ENCODE measurements at regions not wholly inside any gene's neighbourhood (a gene's known extent, or its start where the extent isn't known, plus 50 kb on each side); places are given as distances from the start of the nearest gene placed in this dataset.

- Histone ChIP-seq H3K27ac (ENCODE audit: insufficient read depth in 1 of 2, low read depth in 1 of 2, low read length in 2 of 2, poor library complexity in 1 of 2, severe bottlenecking in 2 of 2) (no peak overlapping the region), H3K36me3 (ENCODE audit: control insufficient read depth in 4 of 4, insufficient read depth in 4 of 4, low read length in 3 of 4) (no peaks in the 10 kb centered on the region), H3K9me3 (ENCODE audit: control extremely low read depth in 1 of 5, control insufficient read depth in 4 of 5, insufficient read depth in 2 of 5, low read depth in 1 of 5, low read length in 4 of 5) (no peaks in the 10 kb centered on the region), H3K4me1 (ENCODE audit: control extremely low read depth in 1 of 4, control insufficient read depth in 4 of 4, insufficient read depth in 4 of 4, low read length in 3 of 4) (peaks cover 0 to 11% (median 0%) of the 10 kb centered on the region in 4 experiments), H3K4me3 (ENCODE audit: control insufficient read depth in 1 of 7, extremely low read depth in 1 of 7, insufficient read depth in 4 of 7, low read depth in 2 of 7, low read length in 6 of 7) (peak overlapping the region in 4 of 7 experiments; percentile 6 to 72 (median 37)), H3K27me3 (replicated peaks in 2 of 5; ENCODE audit: control insufficient read depth in 4 of 5, insufficient read depth in 5 of 5, low read length in 4 of 5) (peaks cover 4 to 54% (median 28%) of the 10 kb centered on the region in 5 experiments)
- ChIA-PET CTCF (no interaction called here), POLR2A (no interaction called here)
- 13% methylated on average over 44 of the region's 46 CpGs for WGBS (ENCODE audit: insufficient coverage)
- DNase-seq: peak in 1 of 3 donors; percentile 11
Observed at GRCh38 chr19:28726533-28727479, 486.1 kb downstream of the UQCRFS1 start.

GRCh38 chr19:28718909-28719308, 494.0 kb downstream of the UQCRFS1 start:
- Histone ChIP-seq H3K4me1 (ENCODE audit: control extremely low read depth in 1 of 4, control insufficient read depth in 4 of 4, insufficient read depth in 4 of 4, low read length in 3 of 4) (no peaks in the 10 kb centered on the region), H3K27ac (ENCODE audit: insufficient read depth in 1 of 2, low read depth in 1 of 2, low read length in 2 of 2, poor library complexity in 1 of 2, severe bottlenecking in 2 of 2) (no peak overlapping the region), H3K9me3 (ENCODE audit: control extremely low read depth in 1 of 5, control insufficient read depth in 4 of 5, insufficient read depth in 2 of 5, low read depth in 1 of 5, low read length in 4 of 5) (no peaks in the 10 kb centered on the region), H3K36me3 (ENCODE audit: control insufficient read depth in 4 of 4, insufficient read depth in 4 of 4, low read length in 3 of 4) (no peaks in the 10 kb centered on the region), H3K4me3 (ENCODE audit: control insufficient read depth in 1 of 7, extremely low read depth in 1 of 7, insufficient read depth in 4 of 7, low read depth in 2 of 7, low read length in 6 of 7) (no peak overlapping the region), H3K27me3 (replicated peaks in 2 of 5; ENCODE audit: control insufficient read depth in 4 of 5, insufficient read depth in 5 of 5, low read length in 4 of 5) (no peaks in the 10 kb centered on the region)
- ChIA-PET POLR2A (no interaction called here), CTCF (interaction anchor here (0.6 kb wide), 1 partner anchor 24 kb away, joined by 3 read pairs; no protein-coding TSS in a partner anchor)
- DNase-seq: no peak
- 83% methylated on average over 1 of the region's 3 CpGs for WGBS (ENCODE audit: insufficient coverage)

GRCh38 chr19:28715157-28715556, 497.8 kb downstream of the UQCRFS1 start:
- ChIA-PET CTCF (no interaction called here), POLR2A (no interaction called here)
- Histone ChIP-seq H3K27me3 (replicated peaks in 2 of 5; ENCODE audit: control insufficient read depth in 4 of 5, insufficient read depth in 5 of 5, low read length in 4 of 5) (no peaks in the 10 kb centered on the region), H3K4me3 (ENCODE audit: control insufficient read depth in 1 of 7, extremely low read depth in 1 of 7, insufficient read depth in 4 of 7, low read depth in 2 of 7, low read length in 6 of 7) (no peak overlapping the region), H3K36me3 (ENCODE audit: control insufficient read depth in 4 of 4, insufficient read depth in 4 of 4, low read length in 3 of 4) (no peaks in the 10 kb centered on the region), H3K27ac (ENCODE audit: insufficient read depth in 1 of 2, low read depth in 1 of 2, low read length in 2 of 2, poor library complexity in 1 of 2, severe bottlenecking in 2 of 2) (no peak overlapping the region), H3K9me3 (ENCODE audit: control extremely low read depth in 1 of 5, control insufficient read depth in 4 of 5, insufficient read depth in 2 of 5, low read depth in 1 of 5, low read length in 4 of 5) (no peaks in the 10 kb centered on the region), H3K4me1 (ENCODE audit: control extremely low read depth in 1 of 4, control insufficient read depth in 4 of 4, insufficient read depth in 4 of 4, low read length in 3 of 4) (no peaks in the 10 kb centered on the region)
- 100% methylated on average over 2 of the region's 3 CpGs for WGBS (ENCODE audit: insufficient coverage)
- DNase-seq: no peak

DNA sequence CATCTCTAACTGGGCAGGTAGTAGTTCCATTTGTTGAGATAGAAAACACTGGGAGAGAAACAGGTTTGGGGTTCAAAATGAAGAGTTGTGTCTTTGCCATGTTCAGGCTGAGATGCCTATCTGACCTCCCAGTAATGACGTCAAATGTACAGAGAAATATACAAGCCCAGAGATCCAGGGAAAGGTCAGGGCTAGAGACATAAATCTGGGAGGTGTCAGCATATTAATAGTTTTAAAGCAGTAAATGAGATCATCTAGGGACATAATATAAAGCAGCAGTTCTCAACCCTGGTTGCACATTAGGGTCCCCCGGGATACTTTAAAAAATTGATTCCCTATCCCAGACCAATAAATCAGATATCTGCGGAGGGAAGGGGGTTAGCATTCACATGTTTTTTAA, 501.5 kb downstream of the UQCRFS1 start:
- H3K36me3 ChIP-seq (ENCODE audit: control insufficient read depth in 4 of 4, insufficient read depth in 4 of 4, low read length in 3 of 4): no peaks in the 10 kb centered on the region
- DNase-seq: no peak
- ChIA-PET POLR2A (no interaction called here), CTCF (interaction anchor here (0.7 to 1.3 kb wide), 2 partner anchors 10 to 467 kb away, joined by 3 read pairs; no protein-coding TSS in a partner anchor)
- H3K27ac ChIP-seq (ENCODE audit: insufficient read depth in 1 of 2, low read depth in 1 of 2, low read length in 2 of 2, poor library complexity in 1 of 2, severe bottlenecking in 2 of 2): no peak overlapping the region
- no CpG with 5 or more reads among the region's 3 CpGs for WGBS (ENCODE audit: insufficient coverage)
- no peaks in the 10 kb centered on the region for H3K27me3 ChIP-seq (replicated peaks in 2 of 5; ENCODE audit: control insufficient read depth in 4 of 5, insufficient read depth in 5 of 5, low read length in 4 of 5)
- no peak overlapping the region for H3K4me3 ChIP-seq (ENCODE audit: control insufficient read depth in 1 of 7, extremely low read depth in 1 of 7, insufficient read depth in 4 of 7, low read depth in 2 of 7, low read length in 6 of 7)
- no peaks in the 10 kb centered on the region for H3K4me1 ChIP-seq (ENCODE audit: control extremely low read depth in 1 of 4, control insufficient read depth in 4 of 4, insufficient read depth in 4 of 4, low read length in 3 of 4)
- no peaks in the 10 kb centered on the region for H3K9me3 ChIP-seq (ENCODE audit: control extremely low read depth in 1 of 5, control insufficient read depth in 4 of 5, insufficient read depth in 2 of 5, low read depth in 1 of 5, low read length in 4 of 5)

- no CpG with 5 or more reads among the region's 3 CpGs for WGBS (ENCODE audit: insufficient coverage)
- H3K9me3 ChIP-seq (ENCODE audit: control extremely low read depth in 1 of 5, control insufficient read depth in 4 of 5, insufficient read depth in 2 of 5, low read depth in 1 of 5, low read length in 4 of 5): no peaks in the 10 kb centered on the region
- no peak overlapping the region for H3K4me3 ChIP-seq (ENCODE audit: control insufficient read depth in 1 of 7, extremely low read depth in 1 of 7, insufficient read depth in 4 of 7, low read depth in 2 of 7, low read length in 6 of 7)
- peak; percentile 63 to 84 (median 79) for DNase-seq
- no peaks in the 10 kb centered on the region for H3K4me1 ChIP-seq (ENCODE audit: control extremely low read depth in 1 of 4, control insufficient read depth in 4 of 4, insufficient read depth in 4 of 4, low read length in 3 of 4)
- ChIA-PET POLR2A (no interaction called here), CTCF (interaction anchor here (1.0 to 1.9 kb wide), 3 partner anchors 14 to 467 kb away, joined by 3 to 5 read pairs (median 5); no protein-coding TSS in a partner anchor)
- H3K27me3 ChIP-seq (replicated peaks in 2 of 5; ENCODE audit: control insufficient read depth in 4 of 5, insufficient read depth in 5 of 5, low read length in 4 of 5): no peaks in the 10 kb centered on the region
- no peaks in the 10 kb centered on the region for H3K36me3 ChIP-seq (ENCODE audit: control insufficient read depth in 4 of 4, insufficient read depth in 4 of 4, low read length in 3 of 4)
- H3K27ac ChIP-seq (ENCODE audit: insufficient read depth in 1 of 2, low read depth in 1 of 2, low read length in 2 of 2, poor library complexity in 1 of 2, severe bottlenecking in 2 of 2): no peak overlapping the region
Observed at GRCh38 chr19:28710278-28710677, 502.7 kb downstream of the UQCRFS1 start.

DNA sequence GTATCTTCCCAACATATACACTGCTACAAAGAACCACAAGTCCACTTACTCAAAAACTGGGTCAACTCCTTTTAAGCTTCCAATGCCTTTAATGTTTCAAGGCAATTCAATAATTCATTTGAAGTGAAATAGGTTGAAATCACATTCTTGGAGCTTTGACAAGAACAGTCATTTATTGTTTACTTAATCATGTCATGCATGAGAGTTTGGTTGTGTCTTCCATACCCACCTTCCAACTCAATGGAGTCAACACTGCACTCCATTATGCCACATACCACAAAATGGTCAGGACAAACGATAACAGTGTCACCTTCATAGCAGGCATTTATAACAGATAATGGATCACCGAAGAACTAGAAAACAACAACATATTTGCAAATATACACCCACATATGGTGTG, 506.3 kb downstream of the UQCRFS1 start:
- POLR2A ChIA-PET: no interaction called here
- H3K27ac ChIP-seq (ENCODE audit: insufficient read depth in 1 of 2, low read depth in 1 of 2, low read length in 2 of 2, poor library complexity in 1 of 2, severe bottlenecking in 2 of 2): no peak overlapping the region
- CTCF ChIA-PET: no interaction called here

DNA sequence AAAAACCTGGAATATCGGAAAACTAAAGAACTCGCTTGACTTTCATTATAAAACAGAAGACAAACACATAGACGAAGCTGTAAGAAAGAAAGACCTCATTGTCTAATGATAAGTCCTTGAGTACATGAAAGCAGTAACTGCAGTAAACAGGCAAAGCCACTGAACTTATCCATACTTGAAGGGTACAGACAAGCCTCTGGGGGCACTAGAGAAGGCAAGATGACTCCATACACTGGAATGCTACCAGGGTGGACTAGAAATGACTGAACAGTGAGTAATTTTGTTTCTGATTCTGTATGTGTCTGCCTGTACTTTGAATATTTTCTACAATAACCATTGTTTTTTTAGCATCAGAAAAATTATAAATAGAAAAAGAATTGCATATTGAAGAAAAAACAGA, 507.9 kb downstream of the UQCRFS1 start:
- WGBS (ENCODE audit: insufficient coverage): 100% methylated on average over 3 of the region's 3 CpGs

More for the DNA sequence above, 506.3 kb downstream of the UQCRFS1 start:
- no peaks in the 10 kb centered on the region for H3K4me1 ChIP-seq (ENCODE audit: control extremely low read depth in 1 of 4, control insufficient read depth in 4 of 4, insufficient read depth in 4 of 4, low read length in 3 of 4)
- DNase-seq: no peak
- H3K27me3 ChIP-seq (replicated peaks in 2 of 5; ENCODE audit: control insufficient read depth in 4 of 5, insufficient read depth in 5 of 5, low read length in 4 of 5): no peaks in the 10 kb centered on the region
- no CpG with 5 or more reads among the region's 2 CpGs for WGBS (ENCODE audit: insufficient coverage)
- no peak overlapping the region for H3K4me3 ChIP-seq (ENCODE audit: control insufficient read depth in 1 of 7, extremely low read depth in 1 of 7, insufficient read depth in 4 of 7, low read depth in 2 of 7, low read length in 6 of 7)
- H3K9me3 ChIP-seq (ENCODE audit: control extremely low read depth in 1 of 5, control insufficient read depth in 4 of 5, insufficient read depth in 2 of 5, low read depth in 1 of 5, low read length in 4 of 5): no peaks in the 10 kb centered on the region
- H3K36me3 ChIP-seq (ENCODE audit: control insufficient read depth in 4 of 4, insufficient read depth in 4 of 4, low read length in 3 of 4): no peaks in the 10 kb centered on the region

More for the DNA sequence above, 507.9 kb downstream of the UQCRFS1 start:
- no peaks in the 10 kb centered on the region for H3K27me3 ChIP-seq (replicated peaks in 2 of 5; ENCODE audit: control insufficient read depth in 4 of 5, insufficient read depth in 5 of 5, low read length in 4 of 5)
- peak in 2 of 3 donors; percentile 5 to 8 for DNase-seq
- ChIA-PET POLR2A (no interaction called here), CTCF (interaction anchor here (0.8 kb wide), 1 partner anchor 71 kb away, joined by 3 read pairs; no protein-coding TSS in a partner anchor)
- no peaks in the 10 kb centered on the region for H3K4me1 ChIP-seq (ENCODE audit: control extremely low read depth in 1 of 4, control insufficient read depth in 4 of 4, insufficient read depth in 4 of 4, low read length in 3 of 4)
- H3K4me3 ChIP-seq (ENCODE audit: control insufficient read depth in 1 of 7, extremely low read depth in 1 of 7, insufficient read depth in 4 of 7, low read depth in 2 of 7, low read length in 6 of 7): no peak overlapping the region
- H3K27ac ChIP-seq (ENCODE audit: insufficient read depth in 1 of 2, low read depth in 1 of 2, low read length in 2 of 2, poor library complexity in 1 of 2, severe bottlenecking in 2 of 2): no peak overlapping the region
- no peaks in the 10 kb centered on the region for H3K36me3 ChIP-seq (ENCODE audit: control insufficient read depth in 4 of 4, insufficient read depth in 4 of 4, low read length in 3 of 4)
- H3K9me3 ChIP-seq (ENCODE audit: control extremely low read depth in 1 of 5, control insufficient read depth in 4 of 5, insufficient read depth in 2 of 5, low read depth in 1 of 5, low read length in 4 of 5): no peaks in the 10 kb centered on the region

Data from common myeloid progenitor, CD34-positive (primary cell).